D721Med (cell line): ENCODE measurements at regions not wholly inside any gene's neighbourhood (a gene's known extent, or its start where the extent isn't known, plus 50 kb on each side); places are given as distances from the start of the nearest gene placed in this dataset.

ENCODE experiments used
- DNase-seq: peaks from one replicate; pipeline ENCODE4 v3.0.0; 2011; ENCODE audit warnings: low spot score; ENCODE audit not compliant: insufficient read length
- FAIRE-seq: peaks from 2 replicates; lab custom pipeline; 2011; peaks lifted over from hg19 to GRCh38; lab: Jason Lieb, UNC
- CTCF ChIP-seq: IDR thresholded peaks from 2 replicates; pipeline ENCODE4 v1.5.1; 2012; ENCODE audit warnings: mild to moderate bottlenecking, control low read depth; ENCODE audit not compliant: insufficient read depth; ENCODE audit errors: missing control alignments

GRCh38 chr11:91819195-91819594, 405.4 kb upstream of the FAT3 start:
- no peak for FAIRE-seq
- DNase-seq: no peak
- no peak for TF ChIP-seq CTCF

DNA sequence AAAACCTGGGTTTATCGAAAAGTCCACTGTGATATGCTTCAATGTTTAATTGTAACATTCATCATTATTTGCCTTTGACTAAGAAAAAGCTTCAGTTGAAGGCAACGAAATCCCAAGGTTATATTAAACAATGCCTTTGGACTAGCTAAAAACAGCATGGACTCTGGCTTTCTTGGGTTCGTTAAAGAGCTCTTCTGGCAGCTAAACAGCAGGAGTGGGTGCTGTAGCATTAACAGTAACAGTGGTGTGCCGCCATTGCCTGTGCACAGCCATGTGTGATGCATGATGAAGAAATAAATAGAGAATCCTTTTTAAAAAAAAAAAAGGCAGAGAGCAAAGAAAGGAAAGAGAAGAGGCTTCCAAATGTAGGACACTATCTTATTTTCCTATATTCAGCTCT, 406.6 kb upstream of the FAT3 start:
- DNase-seq (no peak), FAIRE-seq (no peak)
- TF ChIP-seq CTCF: no peak

- DNase-seq (no peak), FAIRE-seq (no peak)
- no peak for TF ChIP-seq CTCF
These were observed 411.4 kb upstream of the FAT3 start for GRCh38 chr11:91813263-91813662.

GRCh38 chr11:91810871-91811270, 413.7 kb upstream of the FAT3 start:
- DNase-seq (no peak), FAIRE-seq (no peak)
- no peak for TF ChIP-seq CTCF

DNA sequence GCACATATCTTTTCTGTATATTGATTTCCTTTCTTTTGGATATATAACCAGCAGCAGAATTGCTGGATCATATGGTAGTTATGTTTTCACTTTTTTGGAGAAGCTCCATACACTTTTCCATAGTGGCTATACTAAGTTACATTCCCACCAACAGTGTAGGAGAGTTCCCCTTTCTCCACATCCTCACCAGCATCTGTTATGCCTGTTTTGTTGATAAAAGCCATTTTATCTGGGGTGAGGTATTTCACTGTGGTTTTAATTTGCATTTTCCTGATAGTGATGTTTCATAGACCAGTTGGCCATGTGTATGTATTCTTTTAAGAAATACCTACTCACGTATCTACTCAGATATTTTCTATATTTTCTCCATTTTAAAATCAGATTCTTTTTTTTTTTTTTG, 419.3 kb upstream of the FAT3 start:
- TF ChIP-seq CTCF: no peak
- FAIRE-seq (no peak), DNase-seq (no peak)

DNA sequence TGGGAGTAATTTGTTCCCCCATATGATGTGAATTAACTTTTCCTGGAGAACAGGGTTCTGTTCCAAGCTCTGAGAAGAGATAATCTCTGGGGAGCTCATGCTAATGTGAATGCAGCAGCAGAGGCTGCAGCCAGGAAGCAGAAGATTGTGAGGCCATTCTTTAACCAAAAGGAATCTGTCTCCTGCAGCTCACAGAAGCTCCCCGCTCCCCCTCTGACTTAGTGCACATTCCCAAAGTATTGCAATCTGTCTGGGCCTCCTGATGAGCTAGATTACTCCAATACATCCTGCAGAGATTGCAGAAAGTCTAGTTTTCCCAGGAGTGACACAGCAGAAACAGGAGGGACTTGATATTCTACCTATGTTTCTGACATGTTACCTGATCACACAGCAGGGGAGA, 420.6 kb upstream of the FAT3 start:
- FAIRE-seq (no peak), DNase-seq (no peak)
- TF ChIP-seq CTCF: no peak

DNA sequence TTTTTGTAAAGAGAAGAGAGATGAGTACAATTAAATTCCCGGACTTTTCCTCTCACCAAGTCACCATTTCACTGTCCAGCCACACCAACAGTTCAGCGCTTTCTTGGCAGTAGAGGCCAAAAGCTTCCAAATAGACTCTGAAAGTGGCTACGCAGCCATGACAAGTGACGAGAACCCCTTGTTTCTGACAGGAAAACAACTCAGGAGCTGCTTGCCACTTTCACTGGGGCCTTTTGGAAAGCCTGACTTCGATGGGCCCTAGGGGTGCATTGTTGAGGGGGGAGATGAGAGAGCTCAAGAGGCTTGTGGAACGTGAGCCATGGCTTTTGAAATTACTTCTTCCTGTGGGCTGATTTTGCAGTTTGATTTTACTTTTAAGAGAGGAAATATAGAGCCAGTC, 422.1 kb upstream of the FAT3 start:
- no peak for FAIRE-seq
- TF ChIP-seq CTCF: no peak
- no peak for DNase-seq
